SH-SY5Y (cell line): ENCODE measurements at regions not wholly inside any gene's neighbourhood (a gene's known extent, or its start where the extent isn't known, plus 50 kb on each side); places are given as distances from the start of the nearest gene placed in this dataset.

Experiments used
- GATA2 ChIP-seq: IDR thresholded peaks from 2 replicates; pipeline ENCODE4 v1.6.1; 2011; ENCODE audit warnings: mild to moderate bottlenecking, low read depth, low read length
- GATA3 ChIP-seq: IDR thresholded peaks from 2 replicates; pipeline ENCODE4 v1.6.1; 2011; ENCODE audit warnings: low read depth, mild to moderate bottlenecking, low read length, moderate library complexity

DNA sequence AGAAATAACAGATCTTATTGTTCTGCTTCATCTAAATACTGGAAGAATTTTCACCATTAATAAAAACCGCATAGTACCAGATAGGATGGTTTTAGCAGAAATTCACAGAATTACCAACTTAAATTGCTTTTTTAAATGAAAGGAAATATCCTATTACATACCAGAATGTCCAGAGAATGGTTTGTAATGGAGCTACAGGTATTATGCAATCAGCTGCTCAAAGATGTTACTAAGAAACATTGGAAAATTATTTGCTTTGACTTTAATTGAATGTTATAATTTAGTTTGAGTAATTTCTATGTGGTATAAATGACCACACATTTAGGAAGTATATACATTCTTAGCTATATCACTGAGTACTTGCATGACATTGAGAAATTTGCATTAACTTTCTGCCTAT lies 338.3 kb downstream of the ETV1 start:
- TF ChIP-seq GATA3: no peak
- no peak for TF ChIP-seq GATA2
